ENCODE measurements at regions not wholly inside any gene's neighbourhood (a gene's known extent, or its start where the extent isn't known, plus 50 kb on each side); places are given as distances from the start of the nearest gene placed in this dataset.
A peak's percentile ranks its signal among the peaks of the same experiment; 100 is the strongest.
"Not testable (repeated sequence)": the region's sequence is repeated elsewhere in the genome, so short reads cannot be mapped to it uniquely, and the experiment has no call there.

DNA sequence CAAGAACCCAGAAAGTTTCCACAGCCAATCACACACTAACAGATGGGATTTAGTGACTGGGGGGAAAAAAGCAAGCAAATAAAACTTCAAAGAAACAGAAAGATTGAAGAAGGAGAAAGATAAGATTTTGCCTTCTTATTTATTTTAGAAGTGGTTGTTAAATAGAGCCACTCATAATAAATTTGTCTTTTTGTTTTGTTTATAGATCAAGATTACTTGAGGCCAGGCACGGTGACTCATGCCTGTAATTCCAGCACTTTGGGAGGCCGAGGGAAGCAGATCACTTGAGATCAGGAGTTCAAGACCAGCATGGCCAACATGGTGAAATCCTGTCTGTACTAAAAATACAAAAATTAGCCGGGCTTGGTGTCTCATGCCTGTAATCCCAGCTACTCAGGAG lies 94.9 kb upstream of the RANBP3L start:
- DNase-seq: no peak
- TF ChIP-seq GATA1 (IDR thresholded peaks at IDR 0.05; ENCODE audit: low read depth, low read length) (no peak), POLR2A (IDR thresholded peaks at IDR 0.05; ENCODE audit: low read length) (no peak)

DNA sequence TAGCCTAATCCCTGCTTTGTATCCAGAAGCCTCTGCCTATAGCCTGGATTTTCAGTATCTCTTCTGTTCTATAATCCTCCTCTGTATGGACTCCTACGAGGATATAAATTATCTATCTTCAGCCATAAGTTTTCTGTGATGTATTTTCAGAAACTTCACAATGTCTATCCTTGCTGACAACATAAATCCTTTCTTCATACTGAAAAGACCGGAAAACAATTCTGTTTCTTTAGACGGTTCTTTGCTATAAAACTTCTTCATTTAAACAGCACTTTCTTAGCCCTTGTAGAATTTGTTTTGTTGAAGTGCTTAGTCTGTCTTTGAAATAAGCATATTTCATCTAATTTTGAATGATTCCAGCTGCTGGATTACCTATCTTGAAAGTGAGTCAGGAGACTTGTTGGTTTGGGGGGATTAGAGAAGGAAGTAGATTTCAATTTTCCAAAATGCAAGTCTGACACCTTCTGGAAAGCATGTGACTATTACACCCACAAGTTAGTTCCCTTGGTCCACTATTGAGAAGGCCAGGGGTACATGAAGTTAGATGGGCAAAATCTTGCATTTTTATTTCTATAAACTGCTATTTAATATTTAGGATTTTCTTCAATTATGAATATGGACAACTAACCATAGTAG lies 96.3 kb upstream of the RANBP3L start:
- DNase-seq: peak in 1 of 2 experiments; percentile 5
- TF ChIP-seq GATA1 (IDR thresholded peaks at IDR 0.05; ENCODE audit: low read depth, low read length) (no peak), POLR2A (IDR thresholded peaks at IDR 0.05; ENCODE audit: low read length) (no peak)

DNA sequence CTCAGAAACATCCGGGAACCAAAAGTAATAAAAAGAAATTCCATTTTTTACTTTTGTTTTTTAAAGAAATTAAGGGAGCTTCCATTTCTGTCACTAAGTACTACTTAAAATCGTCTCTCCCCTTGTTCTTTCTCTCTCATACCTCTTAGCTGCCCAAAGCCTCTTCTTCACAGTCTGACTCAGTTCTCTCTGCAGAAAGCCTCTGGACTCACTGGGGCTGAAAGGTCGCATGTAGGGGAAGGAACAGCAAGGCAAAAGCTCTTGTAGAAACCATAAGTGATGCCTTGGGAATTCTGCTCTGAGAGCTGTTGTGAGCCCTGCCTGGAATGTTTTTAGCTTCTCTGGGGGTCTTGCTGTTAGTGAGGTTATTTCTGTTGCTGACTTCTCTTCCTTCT lies 100.8 kb upstream of the RANBP3L start:
- TF ChIP-seq GATA1 (IDR thresholded peaks at IDR 0.05; ENCODE audit: low read depth, low read length) (no peak), POLR2A (IDR thresholded peaks at IDR 0.05; ENCODE audit: low read length) (no peak)
- DNase-seq: no peak

DNA sequence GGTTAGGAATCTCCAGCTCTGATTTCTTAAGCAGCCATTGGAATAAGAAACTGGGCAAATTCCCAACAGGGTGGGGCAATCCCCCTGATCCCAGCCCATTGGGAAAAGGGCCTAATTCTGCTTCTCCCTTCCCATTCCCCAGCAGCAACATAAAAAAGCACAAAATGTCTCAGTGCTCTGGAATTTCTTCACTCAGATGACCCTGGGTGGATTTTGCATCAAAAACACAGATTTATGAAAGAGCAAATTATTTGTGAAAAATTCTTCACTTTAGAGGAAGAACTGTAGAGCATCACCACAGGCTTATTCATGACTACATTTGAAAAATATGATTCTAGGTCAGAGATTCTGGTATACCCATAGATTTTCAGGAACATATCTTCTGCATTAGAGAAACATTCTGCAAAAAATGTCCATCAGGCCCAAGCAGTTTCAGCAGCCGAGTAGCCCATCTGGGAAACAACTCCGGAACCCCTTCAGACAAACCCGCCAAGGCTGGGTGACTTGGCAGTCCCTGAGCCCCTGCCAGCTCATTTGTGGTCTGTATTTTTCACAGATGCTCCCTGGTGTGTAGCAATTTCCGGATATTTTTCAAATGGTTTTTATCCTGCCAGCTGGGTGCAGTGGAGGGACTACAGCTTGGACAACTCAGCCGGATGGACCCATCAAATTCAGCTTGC lies 102.1 kb upstream of the RANBP3L start:
- TF ChIP-seq POLR2A (IDR thresholded peaks at IDR 0.05; ENCODE audit: low read length) (no peak), GATA1 (IDR thresholded peaks at IDR 0.05; ENCODE audit: low read depth, low read length) (no peak)
- DNase-seq: no peak

DNA sequence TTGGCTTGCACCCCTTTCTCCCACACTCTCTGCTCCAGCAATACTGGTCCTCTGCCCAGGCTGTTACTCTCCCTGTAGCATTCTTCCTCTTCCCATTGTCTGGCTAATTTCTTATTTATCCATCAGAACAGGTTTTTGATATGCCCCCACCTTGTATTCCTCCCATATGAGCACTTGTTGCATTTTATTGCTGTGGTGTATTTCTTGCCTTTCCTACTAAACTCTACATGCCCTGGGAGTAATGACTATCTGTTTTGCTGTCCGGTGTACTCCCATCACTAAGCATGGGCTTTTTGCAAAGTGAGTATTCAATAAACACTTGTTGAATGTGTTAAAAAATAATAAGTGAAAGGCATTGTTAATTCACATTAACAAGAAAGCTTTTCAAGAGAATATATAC lies 104.3 kb upstream of the RANBP3L start:
- DNase-seq: no peak
- TF ChIP-seq POLR2A (IDR thresholded peaks at IDR 0.05; ENCODE audit: low read length) (no peak), GATA1 (IDR thresholded peaks at IDR 0.05; ENCODE audit: low read depth, low read length) (no peak)

DNA sequence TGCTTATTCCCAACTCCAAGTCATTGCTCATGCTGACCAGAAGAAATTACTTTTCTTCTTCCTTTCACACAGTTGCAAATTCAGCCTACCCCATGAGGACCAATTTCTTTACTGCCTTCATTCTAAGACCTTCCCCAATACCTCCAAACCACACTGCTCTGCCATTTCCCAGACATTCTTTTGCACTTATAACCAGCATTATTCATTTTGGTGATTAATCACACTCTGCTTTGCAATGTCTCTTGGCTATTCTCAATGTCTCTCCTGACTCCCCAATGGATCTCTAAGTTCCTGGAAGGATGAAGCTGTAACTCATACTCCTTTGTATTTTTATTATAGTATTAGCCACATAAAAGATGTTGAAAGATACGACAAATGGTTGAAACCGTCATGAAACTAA lies 105.7 kb upstream of the RANBP3L start:
- no peak for DNase-seq

DNA sequence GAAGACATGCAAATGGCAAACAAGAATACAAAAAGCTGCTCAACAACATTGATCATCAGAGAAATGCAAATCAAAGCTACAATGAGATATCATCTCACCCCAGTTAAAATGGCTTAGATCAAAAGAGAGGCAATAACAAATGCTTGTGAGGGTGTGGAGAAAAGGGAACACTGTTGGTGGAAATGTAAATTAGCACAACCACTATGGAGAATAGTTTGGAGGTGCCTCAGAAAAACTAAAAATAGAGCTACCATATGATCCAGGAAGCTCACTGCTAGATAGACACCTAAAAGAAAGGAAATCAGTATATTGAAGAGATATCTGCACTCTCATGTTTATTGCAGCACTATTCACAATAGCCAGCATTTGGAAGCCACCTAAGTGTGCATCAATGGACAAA lies 108.0 kb upstream of the RANBP3L start:
- DNase-seq: not testable (repeated sequence)

More for the DNA sequence above, 105.7 kb upstream of the RANBP3L start:
- TF ChIP-seq POLR2A (IDR thresholded peaks at IDR 0.05; ENCODE audit: low read length): no peak
- TF ChIP-seq GATA1 (IDR thresholded peaks at IDR 0.05; ENCODE audit: low read depth, low read length): no peak

DNA sequence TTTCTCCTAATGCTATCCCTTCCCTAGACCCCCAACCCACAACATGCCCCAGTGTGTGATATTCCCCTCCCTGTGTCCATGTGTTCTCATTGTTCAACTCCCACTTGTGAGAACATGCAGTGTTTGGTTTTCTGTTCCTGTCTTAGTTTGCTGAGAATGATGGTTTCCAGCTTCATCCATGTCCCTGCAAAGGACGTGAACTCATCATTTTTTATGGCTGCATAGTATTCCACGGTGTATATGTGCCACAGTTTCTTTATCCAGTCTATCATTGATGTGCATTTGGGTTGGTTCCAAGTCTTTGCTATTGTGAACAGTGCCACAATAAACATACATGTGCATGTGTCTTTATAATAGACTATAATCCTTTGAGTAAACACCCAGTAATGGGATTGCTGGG lies 109.0 kb upstream of the RANBP3L start:
- not testable (repeated sequence) for DNase-seq

DNA sequence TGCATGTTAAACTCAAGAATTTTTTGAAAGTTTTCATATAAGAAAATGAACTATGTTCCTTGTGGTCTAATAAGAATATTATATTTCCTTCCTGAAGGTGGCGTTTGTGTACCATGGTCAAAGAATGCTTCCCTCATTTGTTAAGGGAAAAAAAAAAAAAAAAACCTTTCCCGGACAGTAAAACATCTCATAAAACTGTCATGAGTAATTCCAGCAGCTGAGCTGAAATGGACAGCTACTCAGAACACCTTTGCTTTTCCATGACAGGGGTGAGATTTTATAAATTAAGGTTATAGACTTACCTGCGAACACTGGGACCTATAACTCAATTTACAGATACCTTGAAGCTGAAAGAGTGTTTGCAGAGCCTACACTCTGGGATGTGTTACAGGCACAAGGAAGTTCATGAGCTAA lies 113.2 kb upstream of the RANBP3L start:
- TF ChIP-seq POLR2A (IDR thresholded peaks at IDR 0.05; ENCODE audit: low read length) (no peak), GATA1 (IDR thresholded peaks at IDR 0.05; ENCODE audit: low read depth, low read length) (no peak)
- peak; percentile 22 to 48 for DNase-seq

DNA sequence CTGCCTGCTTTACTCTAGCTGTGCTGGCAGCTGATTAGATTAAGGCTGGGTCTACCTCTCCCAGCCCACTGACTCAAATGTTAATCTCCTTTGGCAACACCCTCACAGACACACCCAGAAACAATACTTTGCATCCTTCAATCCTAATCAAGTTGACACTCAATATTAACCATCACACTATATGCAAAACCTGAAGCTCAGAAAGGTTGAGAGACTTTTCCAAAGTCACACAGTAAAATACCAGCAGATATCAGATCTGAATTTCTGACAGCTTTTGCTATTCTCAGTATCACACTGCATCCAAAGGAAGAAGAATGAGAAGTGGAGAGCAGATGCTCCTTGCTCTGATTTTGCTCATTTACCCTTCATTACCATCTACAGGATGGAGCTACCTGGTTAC lies 114.9 kb upstream of the RANBP3L start:
- DNase-seq: no peak
- no peak for TF ChIP-seq POLR2A (IDR thresholded peaks at IDR 0.05; ENCODE audit: low read length)
- no peak for TF ChIP-seq GATA1 (IDR thresholded peaks at IDR 0.05; ENCODE audit: low read depth, low read length)

DNA sequence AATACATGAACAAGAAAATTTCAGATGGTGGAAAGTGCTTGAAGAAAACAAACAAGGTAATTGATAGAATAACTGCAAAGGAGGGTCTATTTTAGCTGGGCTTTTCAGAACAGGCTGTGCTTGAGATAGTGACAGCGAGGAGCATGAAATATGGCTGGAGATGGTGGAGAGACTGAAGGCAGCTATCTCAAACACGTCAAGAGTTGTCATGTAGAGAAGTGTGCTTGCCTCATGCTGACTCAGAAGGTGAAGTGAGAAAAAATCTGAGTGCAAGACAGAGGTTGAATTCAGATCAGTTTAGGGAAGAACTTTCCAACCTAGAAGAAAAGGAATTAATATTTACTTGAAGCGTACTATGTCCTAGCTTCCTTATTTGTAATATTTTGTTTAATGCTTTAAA lies 115.5 kb upstream of the RANBP3L start:
- TF ChIP-seq POLR2A (IDR thresholded peaks at IDR 0.05; ENCODE audit: low read length) (no peak), GATA1 (IDR thresholded peaks at IDR 0.05; ENCODE audit: low read depth, low read length) (no peak)
- DNase-seq: no peak

DNA sequence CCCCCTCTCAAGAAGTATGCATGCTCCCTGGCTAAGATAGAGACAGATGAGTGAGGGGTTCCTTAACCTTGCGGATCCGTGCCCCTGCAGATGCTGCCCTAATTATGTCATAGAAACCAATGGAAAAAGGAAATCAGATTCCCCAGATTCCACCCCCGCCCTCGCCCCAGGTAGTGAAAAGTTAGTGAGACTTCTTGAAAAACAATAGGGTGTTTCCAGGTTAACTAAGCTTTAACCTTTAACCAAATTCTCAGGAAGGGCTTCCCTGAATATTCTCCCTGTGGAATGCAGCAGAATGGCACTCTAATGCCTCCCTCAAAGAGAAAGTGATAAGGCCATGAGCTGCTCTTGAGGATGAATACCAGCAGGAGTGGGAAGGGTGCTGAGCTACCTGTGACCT lies 116.0 kb upstream of the RANBP3L start:
- TF ChIP-seq GATA1 (IDR thresholded peaks at IDR 0.05; ENCODE audit: low read depth, low read length): no peak
- TF ChIP-seq POLR2A (IDR thresholded peaks at IDR 0.05; ENCODE audit: low read length): no peak
- DNase-seq: no peak

DNA sequence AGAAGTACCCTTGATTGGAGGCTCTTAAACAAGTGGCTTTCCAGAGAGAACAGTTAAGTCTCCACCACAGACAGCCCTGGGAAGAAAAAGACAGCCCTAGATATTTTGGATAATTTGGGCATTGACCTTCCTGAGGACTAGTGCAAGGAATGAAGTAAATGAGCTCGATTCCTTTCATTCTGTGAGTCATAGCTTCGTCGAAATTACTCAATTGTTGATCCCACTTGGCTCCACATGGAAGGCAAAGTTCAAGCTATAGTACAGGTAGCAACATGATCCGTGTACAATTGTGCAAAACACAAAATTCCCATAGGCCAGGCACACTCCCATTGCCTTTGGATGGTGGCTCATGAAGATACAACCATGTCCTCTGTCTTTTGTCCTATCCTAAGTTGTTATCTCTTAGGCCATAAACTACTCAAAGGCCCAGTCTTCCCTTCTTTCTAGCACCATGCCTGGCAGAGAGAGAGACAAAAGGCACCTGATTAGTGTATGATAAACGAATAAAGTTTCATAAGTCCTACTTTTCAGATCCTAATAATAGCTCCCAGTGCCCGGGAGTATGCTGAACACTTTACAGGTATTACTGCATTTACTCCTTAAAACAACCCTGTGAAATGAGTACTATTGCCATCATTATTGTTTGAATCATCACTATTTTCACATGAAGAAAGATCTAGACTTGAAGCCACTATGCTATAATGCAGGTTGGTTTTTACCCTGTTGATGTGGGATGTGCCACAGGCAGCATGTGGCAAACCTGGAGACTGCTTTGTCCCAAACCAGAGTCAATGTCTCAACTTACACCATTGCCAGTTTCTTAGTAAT lies 116.7 kb upstream of the RANBP3L start:
- TF ChIP-seq GATA1 (IDR thresholded peaks at IDR 0.05; ENCODE audit: low read depth, low read length): no peak

DNA sequence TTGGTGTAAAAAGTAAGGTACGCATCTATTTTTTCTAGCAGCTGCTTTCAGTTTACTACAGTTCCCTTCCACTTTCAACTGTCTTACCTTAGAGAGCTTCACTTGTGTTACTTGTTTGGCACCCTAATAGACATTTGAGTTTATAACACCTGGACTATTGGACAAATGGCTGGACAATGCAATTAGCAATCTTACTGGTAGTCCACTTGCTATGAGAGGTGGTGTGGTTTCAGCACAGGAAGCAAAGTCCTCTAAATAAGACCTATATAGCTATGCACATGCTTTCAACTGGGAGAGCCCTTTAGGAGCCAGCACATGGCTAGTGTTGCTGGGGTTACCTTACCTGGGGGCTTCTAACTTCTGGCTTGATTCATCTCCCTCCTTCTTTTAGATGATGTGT lies 119.6 kb upstream of the RANBP3L start:
- TF ChIP-seq POLR2A (IDR thresholded peaks at IDR 0.05; ENCODE audit: low read length) (no peak), GATA1 (IDR thresholded peaks at IDR 0.05; ENCODE audit: low read depth, low read length) (no peak)
- no peak for DNase-seq

More for the DNA sequence above, 116.7 kb upstream of the RANBP3L start:
- DNase-seq: no peak

DNA sequence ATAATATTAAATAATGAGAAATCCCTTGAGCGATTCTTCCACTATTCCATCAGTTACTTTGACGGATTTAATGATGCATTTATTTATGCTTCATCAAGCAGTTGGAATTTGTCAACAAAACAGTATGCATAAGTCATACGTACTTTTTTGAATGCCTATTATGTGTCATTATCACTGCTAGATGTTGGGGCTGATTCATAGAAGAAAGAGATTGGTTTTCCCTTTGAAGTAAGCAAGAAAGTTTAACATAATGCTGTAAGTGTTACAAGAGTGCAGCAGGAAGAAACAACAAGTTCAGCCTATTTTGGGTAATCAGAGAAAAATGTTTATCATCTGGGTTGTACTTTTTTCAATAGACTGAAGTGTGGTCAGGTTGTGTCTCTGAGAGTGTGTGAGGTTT lies 121.2 kb upstream of the RANBP3L start:
- TF ChIP-seq POLR2A (IDR thresholded peaks at IDR 0.05; ENCODE audit: low read length): no peak
- TF ChIP-seq GATA1 (IDR thresholded peaks at IDR 0.05; ENCODE audit: low read depth, low read length): no peak
- no peak for DNase-seq
